Astrocyte of the cerebellum (primary cell): ENCODE measurements at regions not wholly inside any gene's neighbourhood (a gene's known extent, or its start where the extent isn't known, plus 50 kb on each side); places are given as distances from the start of the nearest gene placed in this dataset.

ENCODE experiments used
- DNase-seq: peaks from one replicate; pipeline ENCODE4 v3.0.0-alpha.2; 2011; ENCODE audit warnings: low read depth
- H3K4me3 ChIP-seq: 2 replicates; pipeline ENCODE4 v1.5.1; 2011; ENCODE audit warnings: mild to moderate bottlenecking, low read depth, low read length, moderate library complexity
- CTCF ChIP-seq: IDR thresholded peaks from 2 replicates; pipeline ENCODE4 v1.5.1; 2012; ENCODE audit warnings: low read length, low read depth, moderate library complexity, mild to moderate bottlenecking; ENCODE audit errors: missing control alignments
- in situ Hi-C: cut with HindIII; loops from 2 replicates; pipeline ENCODE4 v1.10.0; 2017; ENCODE audit warnings: low sequenced_read_pairs

GRCh38 chr4:184575306-184575705, 73.9 kb downstream of the CASP3 start:
- DNase-seq = no peak
- H3K4me3 ChIP-seq = no peak overlapping the region
- TF ChIP-seq CTCF = no peak
- in situ Hi-C loops = no loop called here

- no peak for DNase-seq
- in situ Hi-C loops = no loop called here
- no peak for TF ChIP-seq CTCF
- H3K4me3 ChIP-seq = no peak overlapping the region
These were observed 74.4 kb downstream of the CASP3 start for GRCh38 chr4:184574861-184575260.

DNA sequence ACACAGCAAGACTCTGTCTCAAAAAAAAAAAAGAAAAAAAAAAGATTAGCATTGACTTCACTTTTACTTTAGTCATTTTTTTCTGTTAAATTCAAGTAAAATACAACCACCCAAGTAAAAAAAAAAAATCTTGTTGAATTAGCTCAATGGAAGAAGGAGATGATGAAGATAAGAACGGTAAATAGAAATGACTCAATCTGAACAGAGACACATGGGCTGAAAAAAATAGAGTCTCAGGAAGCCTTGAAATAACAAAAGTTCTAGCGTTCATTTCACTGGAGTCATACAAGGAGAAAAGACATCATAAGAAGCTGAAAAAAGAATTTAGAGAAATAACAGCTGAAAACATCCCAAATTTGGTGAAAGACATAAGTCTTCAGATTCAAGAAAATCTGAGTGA, 75.5 kb downstream of the CASP3 start:
- H3K4me3 ChIP-seq = no peak overlapping the region
- TF ChIP-seq CTCF = no peak
- DNase-seq = no peak
- in situ Hi-C loops = no loop called here

GRCh38 chr4:184568770-184569169, 80.5 kb downstream of the CASP3 start:
- in situ Hi-C loops = no loop called here
- H3K4me3 ChIP-seq = no peak overlapping the region
- no peak for TF ChIP-seq CTCF
- no peak for DNase-seq

GRCh38 chr4:184563621-184564020, 85.6 kb downstream of the CASP3 start:
- H3K4me3 ChIP-seq = no peak overlapping the region
- in situ Hi-C loops = no loop called here
- no peak for TF ChIP-seq CTCF
- DNase-seq = no peak

DNA sequence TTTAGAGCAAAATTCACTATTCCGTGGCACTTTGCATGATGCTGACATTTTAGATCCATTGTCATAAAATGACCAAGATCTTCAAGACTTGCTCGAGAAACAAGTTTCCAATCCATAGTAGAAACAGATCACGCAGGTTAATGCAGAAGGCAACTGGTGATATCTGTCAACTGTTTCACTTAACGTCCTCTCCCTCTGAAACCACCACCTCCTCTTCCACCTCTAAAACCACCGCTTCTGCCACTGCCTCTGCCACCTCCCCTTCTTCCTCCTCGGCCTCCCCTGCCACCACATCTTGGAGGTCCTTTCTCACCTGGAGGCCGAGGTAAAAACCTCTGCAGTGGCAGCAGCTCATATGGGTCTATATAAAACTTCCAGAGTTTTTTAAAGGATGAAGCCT, 84.6 kb upstream of the IRF2 start:
- TF ChIP-seq CTCF = no peak
- H3K4me3 ChIP-seq = no peak overlapping the region
- in situ Hi-C loops = no loop called here
- DNase-seq = no peak

GRCh38 chr4:184553891-184554290, 79.5 kb upstream of the IRF2 start:
- TF ChIP-seq CTCF = no peak
- no peak for DNase-seq
- no peak overlapping the region for H3K4me3 ChIP-seq
- in situ Hi-C loops = no loop called here
